ENCODE measurements at regions not wholly inside any gene's neighbourhood (a gene's known extent, or its start where the extent isn't known, plus 50 kb on each side); places are given as distances from the start of the nearest gene placed in this dataset.
"Not testable (repeated sequence)": the region's sequence is repeated elsewhere in the genome, so short reads cannot be mapped to it uniquely, and the experiment has no call there.

- TF ChIP-seq CTCF (IDR thresholded peaks at IDR 0.05; ENCODE audit: insufficient read depth, low read length, poor library complexity, severe bottlenecking) = no peak
- Histone ChIP-seq H3K36me3 (ENCODE audit: control insufficient read depth, insufficient read depth, low read length) (no peaks in the 10 kb centered on the region), H3K27me3 (ENCODE audit: control insufficient read depth, insufficient read depth, low read length) (no peaks in the 10 kb centered on the region), H3K4me3 (ENCODE audit: low read depth, low read length) (no peak overlapping the region)
- no peak for DNase-seq (ENCODE audit: low read depth)
Observed at GRCh38 chr3:16072420-16073110, 101.9 kb upstream of the GALNT15 start.

GRCh38 chr3:16073203-16073602 is 101.3 kb upstream of the GALNT15 start:
- Histone ChIP-seq H3K4me3 (ENCODE audit: low read depth, low read length) (no peak overlapping the region), H3K27me3 (ENCODE audit: control insufficient read depth, insufficient read depth, low read length) (no peaks in the 10 kb centered on the region), H3K36me3 (ENCODE audit: control insufficient read depth, insufficient read depth, low read length) (no peaks in the 10 kb centered on the region)
- no peak for TF ChIP-seq CTCF (IDR thresholded peaks at IDR 0.05; ENCODE audit: insufficient read depth, low read length, poor library complexity, severe bottlenecking)
- no peak for DNase-seq (ENCODE audit: low read depth)

- not testable (repeated sequence) for DNase-seq (ENCODE audit: low read depth); H3K4me3 ChIP-seq (ENCODE audit: low read depth, low read length); H3K27me3 ChIP-seq (ENCODE audit: control insufficient read depth, insufficient read depth, low read length); H3K36me3 ChIP-seq (ENCODE audit: control insufficient read depth, insufficient read depth, low read length)
Observed at GRCh38 chr3:16073990-16074671, 100.3 kb upstream of the GALNT15 start.

- no peak overlapping the region for H3K4me3 ChIP-seq (ENCODE audit: low read depth, low read length)
- no peaks in the 10 kb centered on the region for H3K27me3 ChIP-seq (ENCODE audit: control insufficient read depth, insufficient read depth, low read length)
- no peak for TF ChIP-seq CTCF (IDR thresholded peaks at IDR 0.05; ENCODE audit: insufficient read depth, low read length, poor library complexity, severe bottlenecking)
- H3K36me3 ChIP-seq (ENCODE audit: control insufficient read depth, insufficient read depth, low read length) = no peaks in the 10 kb centered on the region
- no peak for DNase-seq (ENCODE audit: low read depth)
Observed at GRCh38 chr3:16075647-16076046, 98.8 kb upstream of the GALNT15 start.

GRCh38 chr3:16076564-16076963 is 97.9 kb upstream of the GALNT15 start:
- Histone ChIP-seq H3K36me3 (ENCODE audit: control insufficient read depth, insufficient read depth, low read length) (no peaks in the 10 kb centered on the region), H3K4me3 (ENCODE audit: low read depth, low read length) (no peak overlapping the region), H3K27me3 (ENCODE audit: control insufficient read depth, insufficient read depth, low read length) (no peaks in the 10 kb centered on the region)
- no peak for TF ChIP-seq CTCF (IDR thresholded peaks at IDR 0.05; ENCODE audit: insufficient read depth, low read length, poor library complexity, severe bottlenecking)
- no peak for DNase-seq (ENCODE audit: low read depth)

GRCh38 chr3:16077146-16077545 is 97.3 kb upstream of the GALNT15 start:
- H3K4me3 ChIP-seq (ENCODE audit: low read depth, low read length); H3K27me3 ChIP-seq (ENCODE audit: control insufficient read depth, insufficient read depth, low read length); DNase-seq (ENCODE audit: low read depth); H3K36me3 ChIP-seq (ENCODE audit: control insufficient read depth, insufficient read depth, low read length): not testable (repeated sequence)

GRCh38 chr3:16077681-16078080 is 96.8 kb upstream of the GALNT15 start:
- not testable (repeated sequence) for H3K4me3 ChIP-seq (ENCODE audit: low read depth, low read length); H3K27me3 ChIP-seq (ENCODE audit: control insufficient read depth, insufficient read depth, low read length); DNase-seq (ENCODE audit: low read depth); H3K36me3 ChIP-seq (ENCODE audit: control insufficient read depth, insufficient read depth, low read length)
